ENCODE measurements at regions not wholly inside any gene's neighbourhood (a gene's known extent, or its start where the extent isn't known, plus 50 kb on each side); places are given as distances from the start of the nearest gene placed in this dataset.

DNA sequence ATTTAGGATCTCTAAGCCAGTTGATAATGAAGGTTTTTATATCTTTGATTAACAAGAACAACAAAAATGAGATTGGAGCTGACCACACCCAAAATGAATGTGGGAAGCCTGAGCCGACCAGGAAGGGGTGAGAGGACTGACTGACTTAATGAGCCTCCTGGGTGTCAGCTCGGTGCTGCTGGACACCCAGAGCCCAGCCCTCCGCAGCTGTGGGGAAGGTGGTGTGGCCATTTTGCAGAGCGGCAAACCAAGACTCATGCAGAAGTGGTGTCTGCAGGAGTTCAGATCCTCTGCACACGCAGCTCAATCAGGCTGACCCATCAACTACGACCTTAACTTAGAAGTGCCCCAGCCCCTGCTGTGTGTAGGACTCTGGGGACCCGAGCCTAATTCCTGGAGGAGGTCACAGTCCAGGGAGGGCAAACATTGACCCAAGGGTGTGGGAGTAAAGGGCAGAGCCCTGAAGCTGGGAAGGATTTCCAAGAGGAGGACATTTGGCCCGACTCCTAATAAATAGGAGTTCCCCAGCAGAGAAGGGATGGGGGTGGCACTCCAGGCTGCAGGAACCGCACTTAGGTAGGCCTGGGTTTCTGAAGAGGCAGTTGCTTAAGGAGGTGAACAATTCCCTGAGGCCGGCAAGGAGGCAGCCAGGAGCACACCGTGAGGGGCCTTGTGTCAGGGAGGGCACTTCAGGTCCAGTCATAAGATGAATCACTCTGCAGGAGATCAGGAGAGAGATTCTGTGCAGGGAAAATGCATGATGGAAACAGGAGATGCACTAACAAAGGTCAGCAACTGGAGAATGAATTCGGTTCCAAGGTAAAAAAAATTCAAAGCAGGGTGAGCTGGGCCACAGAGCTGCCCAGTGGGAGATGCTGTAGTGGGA, 197.1 kb upstream of the TPM1 start:
- TF ChIP-seq, protein P1, sequence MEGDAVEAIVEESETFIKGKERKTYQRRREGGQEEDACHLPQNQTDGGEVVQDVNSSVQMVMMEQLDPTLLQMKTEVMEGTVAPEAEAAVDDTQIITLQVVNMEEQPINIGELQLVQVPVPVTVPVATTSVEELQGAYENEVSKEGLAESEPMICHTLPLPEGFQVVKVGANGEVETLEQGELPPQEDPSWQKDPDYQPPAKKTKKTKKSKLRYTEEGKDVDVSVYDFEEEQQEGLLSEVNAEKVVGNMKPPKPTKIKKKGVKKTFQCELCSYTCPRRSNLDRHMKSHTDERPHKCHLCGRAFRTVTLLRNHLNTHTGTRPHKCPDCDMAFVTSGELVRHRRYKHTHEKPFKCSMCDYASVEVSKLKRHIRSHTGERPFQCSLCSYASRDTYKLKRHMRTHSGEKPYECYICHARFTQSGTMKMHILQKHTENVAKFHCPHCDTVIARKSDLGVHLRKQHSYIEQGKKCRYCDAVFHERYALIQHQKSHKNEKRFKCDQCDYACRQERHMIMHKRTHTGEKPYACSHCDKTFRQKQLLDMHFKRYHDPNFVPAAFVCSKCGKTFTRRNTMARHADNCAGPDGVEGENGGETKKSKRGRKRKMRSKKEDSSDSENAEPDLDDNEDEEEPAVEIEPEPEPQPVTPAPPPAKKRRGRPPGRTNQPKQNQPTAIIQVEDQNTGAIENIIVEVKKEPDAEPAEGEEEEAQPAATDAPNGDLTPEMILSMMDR (conservative IDR thresholded peaks at IDR 0.05; ENCODE audit: low read depth, low read length): no peak
- TF ChIP-seq EZH2 (IDR thresholded peaks at IDR 0.05; ENCODE audit: borderline replicate concordance, low read depth, low read length, poor library complexity, severe bottlenecking): no peak

Data from A673 (cell line).